GM21576 (cell line): ENCODE measurements at regions not wholly inside any gene's neighbourhood (a gene's known extent, or its start where the extent isn't known, plus 50 kb on each side); places are given as distances from the start of the nearest gene placed in this dataset.

ENCODE experiments used
- ATAC-seq: cut with Tn5 transposase; IDR thresholded peaks from one replicate; pipeline ENCODE4 v1.9.1; 2021; ENCODE audit warnings: mild to moderate bottlenecking, moderate library complexity; ENCODE audit not compliant: unreplicated experiment

DNA sequence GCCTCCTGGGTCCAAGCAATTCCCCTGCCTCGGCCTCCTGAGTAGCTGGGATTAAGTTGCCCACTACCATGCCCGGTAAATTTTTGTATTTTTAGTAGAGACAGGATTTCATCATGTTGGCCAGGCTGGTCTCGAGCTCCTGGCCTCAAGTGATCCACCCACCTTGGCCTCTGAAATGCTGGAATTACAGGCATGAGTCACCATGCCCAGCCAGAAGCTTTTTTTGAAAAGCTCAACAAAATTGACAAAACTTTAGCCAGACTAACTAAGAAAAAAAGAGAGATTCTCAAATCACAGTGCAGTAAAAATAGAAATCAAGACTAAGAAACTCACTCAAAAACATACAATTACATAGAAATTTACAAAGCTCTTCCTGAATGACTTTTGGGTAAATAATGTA is 420.6 kb downstream of the COL12A1 start:
- ATAC-seq, result no peak

DNA sequence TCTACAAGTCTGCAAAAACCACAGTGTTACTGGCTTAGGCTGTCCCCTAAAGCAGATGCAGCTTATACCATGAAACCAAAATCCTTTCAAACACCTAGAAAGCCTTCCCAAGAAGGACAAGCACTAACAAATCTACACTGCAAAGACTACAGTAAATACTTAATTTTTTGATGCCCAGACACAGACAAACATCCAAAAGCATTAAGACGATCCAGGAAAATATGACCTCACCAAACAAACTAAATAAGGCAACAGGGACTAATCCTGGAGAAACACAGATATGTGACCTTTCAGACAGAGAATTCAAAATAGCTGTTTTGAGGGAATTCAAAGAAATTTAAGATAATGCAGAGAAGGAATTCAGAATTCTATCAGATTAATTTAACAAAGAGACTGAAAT is 423.5 kb downstream of the COL12A1 start:
- no peak for ATAC-seq

DNA sequence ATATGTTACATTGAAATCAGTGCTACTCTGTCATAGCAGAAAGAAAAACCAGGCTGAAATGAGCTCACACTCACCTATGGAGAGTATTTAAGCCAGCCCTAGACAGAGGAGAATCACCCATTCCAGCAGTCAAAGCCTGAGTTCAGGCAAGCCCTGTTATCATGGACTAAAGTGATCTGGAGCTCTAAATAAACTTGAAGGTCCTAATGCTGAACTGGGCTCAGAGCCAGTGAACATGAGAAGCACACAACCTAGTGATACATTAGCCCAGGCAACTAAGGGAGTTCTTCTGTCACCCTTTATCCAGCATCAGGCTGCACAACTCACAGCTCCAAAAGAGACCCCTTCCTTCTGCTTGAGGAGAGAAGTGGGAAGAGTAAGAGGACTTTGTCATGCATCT is 425.0 kb downstream of the COL12A1 start:
- ATAC-seq, result no peak

DNA sequence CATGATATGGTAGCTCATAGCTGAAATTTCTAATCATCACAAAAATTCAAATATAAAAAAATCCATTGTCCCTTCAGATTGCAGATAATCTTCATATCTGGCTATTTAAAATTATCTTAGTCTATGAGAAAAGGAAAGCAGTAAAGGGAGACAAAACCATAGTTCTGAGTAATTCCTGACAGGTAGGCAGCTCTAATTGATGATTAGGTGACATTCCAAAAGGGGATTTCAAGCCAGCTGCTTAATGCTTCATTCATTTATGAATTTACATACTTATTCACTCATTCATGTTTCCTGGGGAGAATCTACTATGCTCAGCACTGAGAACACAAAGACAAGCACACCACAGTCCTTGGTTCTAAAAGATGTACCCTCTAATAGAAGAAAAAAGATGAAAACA is 437.1 kb downstream of the COL12A1 start:
- ATAC-seq, result no peak

GRCh38 chr6:74768120-74768519 is 437.7 kb downstream of the COL12A1 start:
- ATAC-seq, result no peak

- ATAC-seq, result no peak
These were observed 440.4 kb downstream of the COL12A1 start for GRCh38 chr6:74765486-74765885.

DNA sequence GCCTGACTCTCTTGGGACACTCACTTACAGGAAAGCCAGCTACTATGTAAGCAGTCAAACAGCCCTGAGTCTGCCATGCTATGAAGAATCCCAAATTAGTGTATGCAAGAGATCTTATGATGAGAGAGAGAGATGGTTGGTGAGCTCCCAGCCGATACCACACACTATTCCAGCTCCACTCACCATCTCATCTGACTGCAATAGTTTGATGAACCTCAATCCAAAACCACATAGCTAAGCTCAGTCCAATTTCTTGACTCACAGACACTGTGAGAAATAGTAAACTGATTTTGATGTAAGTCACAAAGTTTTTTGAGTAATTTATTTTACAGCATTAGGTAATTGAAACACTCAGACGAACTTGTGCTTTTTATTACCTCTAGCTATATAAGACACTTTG is 441.4 kb downstream of the COL12A1 start:
- no peak for ATAC-seq

GRCh38 chr6:74762841-74763240 is 443.0 kb downstream of the COL12A1 start:
- ATAC-seq, result no peak

DNA sequence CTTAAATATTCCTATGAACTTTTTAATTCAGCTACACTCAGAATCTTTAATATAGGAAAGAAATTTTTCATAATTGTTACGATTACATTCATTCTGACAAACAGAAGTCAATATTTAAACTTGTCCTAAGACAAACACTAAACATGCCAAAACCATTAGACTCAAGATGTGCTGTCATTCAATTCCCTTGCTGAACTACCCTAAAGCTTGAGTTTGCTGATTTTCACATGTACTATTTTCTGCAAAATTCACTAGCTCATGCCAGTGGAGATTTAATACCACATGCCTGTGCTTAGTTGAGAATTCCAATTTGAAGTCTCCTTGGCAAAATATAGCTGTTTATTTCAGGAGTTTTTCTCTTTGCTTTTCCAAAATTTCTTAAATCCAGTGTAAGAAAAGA is 448.0 kb downstream of the COL12A1 start:
- ATAC-seq, result no peak

- no peak for ATAC-seq
These were observed 448.9 kb downstream of the COL12A1 start for GRCh38 chr6:74756923-74757322.

GRCh38 chr6:74755778-74756177 is 450.1 kb downstream of the COL12A1 start:
- no peak for ATAC-seq

DNA sequence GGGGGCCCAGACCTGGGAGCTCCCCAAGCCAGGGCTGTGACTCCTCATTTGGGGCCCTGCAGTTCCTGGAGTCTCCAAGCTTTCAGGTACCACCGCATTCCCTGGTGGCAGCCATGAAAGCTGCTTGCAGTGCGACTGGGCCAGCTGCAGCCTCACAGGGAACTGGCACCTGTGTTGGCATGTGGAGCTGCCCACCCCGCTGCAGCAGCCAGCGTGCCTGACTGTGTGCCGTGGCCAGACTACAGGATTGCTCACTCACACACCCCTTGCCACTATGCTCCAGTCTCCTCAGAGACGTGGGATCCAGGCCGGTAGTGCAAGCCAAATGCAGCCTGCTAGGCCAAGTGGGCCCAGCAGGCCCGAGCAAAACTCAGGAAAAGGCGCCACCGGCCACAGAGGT is 450.7 kb downstream of the COL12A1 start:
- ATAC-seq, result no peak

DNA sequence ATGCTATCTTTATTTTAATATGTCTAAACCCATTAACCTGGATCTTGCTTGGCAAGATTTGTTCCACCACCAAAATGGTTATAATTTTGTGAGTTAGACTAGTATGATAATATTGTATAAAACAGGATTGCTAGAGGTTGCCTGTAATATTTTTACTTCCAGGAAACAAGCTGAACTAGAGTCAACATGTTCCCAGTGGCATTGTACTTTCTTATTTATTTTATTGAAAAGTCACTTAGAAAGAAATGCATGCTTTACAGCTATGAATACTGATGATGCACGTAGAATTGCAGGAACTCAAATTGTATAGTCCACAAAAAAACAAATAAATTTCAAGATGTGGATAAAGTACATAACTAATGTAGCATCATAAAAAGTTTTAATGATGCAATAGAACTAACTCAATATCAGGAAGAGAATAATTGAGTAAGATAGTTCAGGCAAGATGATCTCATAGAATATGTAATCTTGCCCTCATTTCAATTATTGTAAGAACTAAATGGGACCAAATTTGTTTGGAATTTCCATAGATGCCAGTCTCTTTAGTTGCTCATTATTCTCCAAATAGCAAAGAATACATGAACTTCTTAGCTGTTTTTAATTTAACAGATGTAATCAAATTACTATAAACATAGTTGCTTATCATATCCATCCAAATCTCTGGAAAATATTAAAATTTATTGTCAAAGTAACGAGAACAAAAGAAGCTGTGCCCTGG is 451.8 kb downstream of the COL12A1 start:
- no peak for ATAC-seq

GRCh38 chr6:74752303-74752702 is 453.6 kb downstream of the COL12A1 start:
- no peak for ATAC-seq

DNA sequence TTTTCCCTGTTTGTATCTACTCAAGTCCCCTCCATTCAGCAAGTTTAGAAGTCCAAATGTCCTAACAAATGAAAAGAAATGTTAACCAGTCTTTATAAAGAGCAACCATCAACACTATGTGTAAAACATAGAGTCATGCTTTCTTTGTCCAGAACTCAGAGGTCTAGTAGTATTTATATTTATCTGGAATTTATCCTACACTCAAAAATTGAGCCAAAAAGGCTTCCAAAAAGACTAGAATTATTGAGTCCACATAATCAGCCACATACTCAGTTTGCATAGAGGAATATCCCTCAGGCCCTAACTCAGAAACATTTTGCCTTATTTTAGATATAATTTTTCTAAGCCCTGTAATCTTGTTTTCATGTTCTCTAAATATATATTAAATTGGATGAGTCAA is 455.0 kb downstream of the COL12A1 start:
- no peak for ATAC-seq

GRCh38 chr6:74749211-74750147 is 456.4 kb downstream of the COL12A1 start:
- no peak for ATAC-seq

DNA sequence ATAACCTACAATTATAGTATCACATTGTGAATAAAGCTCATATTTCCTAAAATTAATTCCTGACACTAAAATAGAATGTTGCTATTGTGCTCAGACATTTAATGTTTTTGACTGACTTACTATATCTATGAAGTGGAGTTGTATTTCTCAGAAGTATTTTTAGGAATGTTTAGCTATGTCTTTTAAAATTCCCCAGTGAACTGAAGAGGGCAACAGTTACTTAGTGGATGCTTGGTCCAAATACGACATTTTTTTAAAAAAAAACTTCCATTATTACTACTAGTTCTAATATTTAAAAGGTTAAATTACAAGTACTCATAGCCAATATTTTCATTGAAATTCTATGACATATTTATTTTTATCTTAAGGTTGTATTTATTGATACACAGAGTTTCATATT is 460.2 kb downstream of the COL12A1 start:
- ATAC-seq, result no peak

- peak; percentile 91 for ATAC-seq
These were observed 462.9 kb downstream of the COL12A1 start for GRCh38 chr6:74742793-74743508.

DNA sequence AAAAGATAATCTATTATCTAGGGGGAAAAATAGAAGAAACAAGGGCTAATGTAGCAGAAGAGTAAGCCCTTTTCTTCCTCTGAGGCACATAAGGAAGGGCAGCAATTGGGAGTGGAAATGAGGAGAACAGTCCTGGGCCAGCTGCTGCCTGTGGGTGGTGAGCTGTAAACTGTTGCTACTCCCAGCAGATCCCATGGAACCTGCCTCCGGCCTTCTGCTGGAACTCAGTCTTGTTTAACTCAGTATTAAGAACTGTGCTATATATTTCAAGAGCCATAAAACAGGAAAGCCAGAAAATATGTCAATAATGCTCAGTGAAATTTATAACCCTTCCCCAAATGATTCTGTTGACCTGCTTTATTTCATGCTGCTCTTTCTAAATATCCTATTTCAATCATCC is 464.2 kb downstream of the COL12A1 start:
- no peak for ATAC-seq

DNA sequence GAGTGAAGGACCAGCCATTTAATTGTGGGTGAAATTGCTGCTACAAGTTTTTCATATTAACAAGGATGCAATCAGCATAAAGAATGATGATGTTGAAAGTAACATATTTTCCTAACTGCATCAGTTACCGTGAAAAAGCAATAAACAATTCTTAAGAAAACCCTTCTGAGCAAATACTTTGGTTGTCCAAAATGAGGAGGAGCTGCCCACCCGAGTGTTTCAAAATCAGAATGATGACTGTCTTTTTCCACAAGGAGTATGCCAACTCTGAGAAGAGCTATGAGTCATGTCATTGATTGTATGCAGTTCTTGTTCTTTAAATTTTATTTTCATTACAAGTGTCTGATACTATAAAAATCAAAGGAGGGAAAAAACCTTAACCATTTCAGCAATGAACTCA is 470.5 kb downstream of the COL12A1 start:
- ATAC-seq, result no peak

DNA sequence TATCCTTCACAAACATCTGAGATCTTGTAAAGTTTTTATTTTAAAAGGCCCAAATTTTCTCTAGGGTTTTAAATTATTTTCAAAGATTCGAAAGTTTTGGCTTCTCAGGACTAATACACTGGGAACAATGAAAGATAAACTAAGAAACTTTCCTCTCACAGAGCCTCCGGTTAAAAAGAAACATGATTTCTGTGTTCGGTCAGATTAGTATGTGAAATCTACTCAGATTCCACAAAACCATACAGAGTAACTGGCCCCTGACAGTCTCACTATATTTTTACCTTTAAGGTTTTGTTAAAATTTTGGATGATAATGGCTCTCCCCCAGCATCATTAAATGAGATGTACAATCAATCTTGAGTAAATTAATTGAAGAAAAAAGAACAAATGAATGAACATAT is 471.0 kb downstream of the COL12A1 start:
- no peak for ATAC-seq
